NB4 (cell line): ENCODE measurements at regions not wholly inside any gene's neighbourhood (a gene's known extent, or its start where the extent isn't known, plus 50 kb on each side); places are given as distances from the start of the nearest gene placed in this dataset.

Experiments used
- CTCF ChIP-seq: IDR thresholded peaks from one replicate; pipeline ENCODE4 v1.5.1; 2012; ENCODE audit warnings: low read depth, low read length
- POLR2A ChIP-seq: IDR thresholded peaks from 2 replicates; pipeline ENCODE4 v1.6.1; 2011; ENCODE audit warnings: mild to moderate bottlenecking; ENCODE audit not compliant: insufficient read length; ENCODE audit errors: extremely low read depth

GRCh38 chr11:130598433-130598832, 150.0 kb downstream of the ADAMTS15 start:
- TF ChIP-seq POLR2A (no peak), CTCF (no peak)
